ENCODE measurements at regions not wholly inside any gene's neighbourhood (a gene's known extent, or its start where the extent isn't known, plus 50 kb on each side); places are given as distances from the start of the nearest gene placed in this dataset.
"Not testable (repeated sequence)": the region's sequence is repeated elsewhere in the genome, so short reads cannot be mapped to it uniquely, and the experiment has no call there.

GRCh38 chr1:60274422-60275290, 201.1 kb upstream of the C1orf87 start:
- no peak for DNase-seq

GRCh38 chr1:60273185-60273584, 199.6 kb upstream of the C1orf87 start:
- DNase-seq: no peak

DNA sequence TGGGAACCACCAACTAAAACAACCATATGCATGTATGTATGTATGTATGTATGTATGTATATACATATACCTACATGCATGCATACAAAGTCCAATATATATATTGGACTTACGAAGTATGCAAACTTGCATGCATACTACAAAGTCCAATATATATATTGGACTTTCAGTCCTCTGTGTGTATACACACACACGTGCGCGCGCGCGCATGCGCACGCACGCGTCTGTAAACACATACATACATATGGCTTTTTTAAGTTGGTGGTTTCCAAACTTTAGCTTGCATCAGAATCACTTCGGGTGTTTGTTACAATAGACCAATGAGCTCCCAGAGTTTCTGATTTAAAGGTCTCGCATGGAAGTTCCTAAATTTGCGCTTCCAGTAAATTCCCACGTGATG, 197.5 kb upstream of the C1orf87 start:
- DNase-seq: no peak

DNA sequence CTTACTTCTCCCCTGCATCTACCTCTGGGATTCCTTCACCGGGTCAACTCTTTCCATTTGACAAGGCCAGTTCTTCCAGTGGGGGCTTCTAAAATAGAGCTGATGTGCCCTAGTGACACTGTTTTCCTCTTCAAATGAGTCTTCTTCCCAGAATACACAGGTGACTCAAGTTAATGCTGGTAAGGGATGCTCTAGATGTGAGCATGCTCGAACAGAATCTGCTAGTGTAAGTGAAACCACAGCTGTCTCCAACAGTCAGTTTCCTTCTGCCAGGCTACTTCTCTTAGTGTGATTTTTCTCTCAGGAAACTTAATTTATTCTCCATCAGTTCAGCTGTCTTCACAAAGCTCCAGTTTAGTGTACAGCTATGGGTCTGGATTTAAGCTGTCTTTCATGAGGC, 194.9 kb upstream of the C1orf87 start:
- no peak for DNase-seq

- DNase-seq: no peak
These were observed 192.3 kb upstream of the C1orf87 start for GRCh38 chr1:60265560-60266535.

DNA sequence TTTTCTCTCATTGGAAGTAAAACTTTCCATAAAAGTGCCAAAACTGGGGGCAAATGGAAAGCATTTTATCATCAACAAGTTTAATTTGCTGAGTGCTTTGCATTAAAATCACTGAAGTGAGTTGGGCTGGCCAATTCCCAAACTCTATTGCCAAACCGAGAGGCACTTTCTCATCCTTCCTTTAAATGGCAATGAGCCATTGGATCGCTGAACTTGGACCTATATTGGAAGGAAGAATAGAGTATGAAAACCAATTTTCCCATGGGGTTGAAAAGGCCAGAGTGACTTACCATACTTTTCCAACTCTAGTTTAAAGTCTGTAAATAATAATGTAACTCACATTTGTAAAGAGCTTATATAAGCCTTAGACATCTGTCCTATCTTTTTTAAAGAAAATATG, 189.1 kb upstream of the C1orf87 start:
- no peak for DNase-seq

DNA sequence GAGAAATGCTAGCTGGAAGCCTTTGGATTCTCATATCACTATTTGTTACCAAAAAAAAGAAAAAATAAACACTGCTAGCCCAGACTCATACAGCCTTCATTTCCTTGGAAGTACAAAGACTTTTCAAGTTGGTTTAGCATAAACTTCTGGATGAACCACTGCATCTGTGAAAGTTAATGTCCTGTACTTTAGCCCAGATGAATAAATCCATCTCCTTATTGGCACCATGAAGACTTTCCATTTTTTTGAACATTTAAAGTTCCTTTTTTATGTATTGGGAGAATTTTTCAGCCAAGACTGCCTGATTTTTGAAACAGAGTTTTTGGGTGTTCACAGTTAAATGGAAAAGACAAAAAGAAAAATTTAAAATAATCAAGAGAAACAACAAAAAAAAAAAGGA, 184.0 kb upstream of the C1orf87 start:
- DNase-seq: no peak

GRCh38 chr1:60255565-60255964, 182.0 kb upstream of the C1orf87 start:
- DNase-seq: no peak

DNA sequence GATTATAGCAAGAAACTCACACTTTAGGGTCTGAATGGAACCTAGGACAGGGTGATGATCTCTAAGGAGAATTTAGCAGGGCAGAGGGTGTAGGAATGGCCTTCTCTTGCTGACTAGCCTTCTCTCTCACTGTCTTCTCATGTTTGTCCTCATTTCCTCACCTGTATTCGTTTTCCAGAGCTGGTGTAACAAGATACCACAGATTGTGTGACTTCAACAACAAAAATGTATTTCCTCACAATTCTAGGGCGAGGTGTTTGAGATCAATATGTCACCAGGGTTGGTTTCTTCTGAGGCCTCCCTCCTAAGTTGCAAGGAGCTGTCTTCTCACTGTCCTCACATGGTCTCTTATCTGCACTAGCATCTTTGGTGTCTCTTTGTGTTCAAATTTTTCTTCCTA, 177.9 kb upstream of the C1orf87 start:
- DNase-seq: no peak

GRCh38 chr1:60247467-60247866, 173.9 kb upstream of the C1orf87 start:
- not testable (repeated sequence) for DNase-seq

DNA sequence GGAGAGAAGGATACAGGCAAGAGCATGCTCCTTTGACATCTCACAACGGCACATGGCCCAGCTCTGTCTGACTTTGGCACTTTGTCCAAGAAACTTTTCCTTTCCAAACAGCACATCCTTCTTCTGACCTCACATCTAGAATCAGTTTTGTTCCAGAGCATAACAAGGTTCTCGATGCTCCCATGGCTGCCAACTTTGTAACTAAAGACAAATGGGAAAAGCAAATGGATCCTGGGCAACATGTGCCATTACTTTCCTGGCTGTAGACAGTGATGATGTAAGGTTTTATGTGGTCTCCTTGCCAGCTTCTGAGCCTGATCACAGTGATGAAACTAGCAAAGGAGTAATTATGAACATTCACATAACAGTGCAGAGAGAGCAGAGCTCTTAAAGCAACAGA, 171.8 kb upstream of the C1orf87 start:
- DNase-seq: peak; percentile 14 to 35

GRCh38 chr1:60244906-60245305, 171.3 kb upstream of the C1orf87 start:
- DNase-seq: no peak

GRCh38 chr1:60235275-60235674, 161.7 kb upstream of the C1orf87 start:
- DNase-seq: no peak

GRCh38 chr1:60234776-60235175, 161.2 kb upstream of the C1orf87 start:
- no peak for DNase-seq

- DNase-seq: no peak
These were observed 156.3 kb upstream of the C1orf87 start for GRCh38 chr1:60229821-60230220.

DNA sequence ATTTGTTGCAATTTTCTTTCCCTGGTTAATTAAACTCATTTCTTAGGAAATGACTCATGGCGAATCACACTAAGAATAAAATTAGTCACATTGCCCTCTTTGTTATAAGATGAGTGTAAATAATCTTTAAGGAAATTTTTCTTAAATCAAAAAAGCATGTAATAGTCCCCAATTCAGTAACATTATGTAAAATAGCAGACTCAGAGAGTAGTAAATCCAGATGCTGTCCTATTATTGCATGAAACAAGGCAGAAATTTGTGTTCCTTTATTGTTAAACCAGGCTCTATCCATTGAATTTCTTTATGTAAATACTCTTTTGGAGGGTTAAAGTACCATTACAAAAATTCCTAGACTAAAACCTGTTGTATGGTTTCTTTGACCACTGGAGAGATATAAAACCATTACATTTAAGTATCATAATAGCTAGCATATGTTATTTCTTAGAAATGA, 154.5 kb upstream of the C1orf87 start:
- no peak for DNase-seq

DNA sequence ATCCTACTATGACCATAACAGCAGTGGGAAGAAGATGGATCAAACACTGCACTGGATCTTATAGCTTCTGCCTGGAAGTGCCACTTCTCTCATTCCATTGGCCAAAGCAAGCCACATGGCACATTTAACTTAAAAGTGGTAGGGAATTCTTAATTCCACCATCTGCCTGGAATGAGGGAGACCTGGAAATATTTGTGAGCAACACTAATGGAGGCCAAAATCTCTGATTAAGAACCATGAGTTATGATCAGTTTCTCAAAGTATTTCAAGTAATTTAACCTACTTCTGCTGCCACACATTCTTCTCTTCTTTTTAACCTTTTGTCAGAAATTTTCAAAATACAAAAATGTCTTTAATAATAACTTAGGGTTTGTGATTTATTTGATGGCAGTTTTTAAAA, 154.0 kb upstream of the C1orf87 start:
- DNase-seq: no peak

DNA sequence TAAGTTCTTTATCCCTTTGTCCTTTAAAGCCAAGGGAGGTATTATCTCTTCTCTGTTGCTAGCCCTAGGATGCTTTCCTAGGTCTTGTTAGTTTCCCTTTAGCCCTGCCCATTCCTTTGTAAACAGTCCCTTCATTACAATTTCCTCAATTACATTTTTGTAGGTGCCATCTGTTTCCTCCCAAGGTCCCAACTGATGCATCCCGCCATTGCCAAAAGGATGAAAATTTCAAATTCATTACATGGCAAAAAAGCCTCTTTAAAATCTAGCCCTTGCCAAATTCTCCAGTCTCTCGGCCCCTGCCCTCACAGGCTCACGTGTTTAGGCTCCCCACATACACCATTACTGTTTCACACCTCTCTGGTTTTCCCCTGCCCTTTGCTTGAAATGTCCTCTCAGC, 151.9 kb upstream of the C1orf87 start:
- no peak for DNase-seq

- no peak for DNase-seq
These were observed 151.0 kb upstream of the C1orf87 start for GRCh38 chr1:60224523-60224922.

GRCh38 chr1:60223158-60223557, 149.6 kb upstream of the C1orf87 start:
- DNase-seq: no peak

GRCh38 chr1:60222360-60223115, 149.0 kb upstream of the C1orf87 start:
- no peak for DNase-seq

DNA sequence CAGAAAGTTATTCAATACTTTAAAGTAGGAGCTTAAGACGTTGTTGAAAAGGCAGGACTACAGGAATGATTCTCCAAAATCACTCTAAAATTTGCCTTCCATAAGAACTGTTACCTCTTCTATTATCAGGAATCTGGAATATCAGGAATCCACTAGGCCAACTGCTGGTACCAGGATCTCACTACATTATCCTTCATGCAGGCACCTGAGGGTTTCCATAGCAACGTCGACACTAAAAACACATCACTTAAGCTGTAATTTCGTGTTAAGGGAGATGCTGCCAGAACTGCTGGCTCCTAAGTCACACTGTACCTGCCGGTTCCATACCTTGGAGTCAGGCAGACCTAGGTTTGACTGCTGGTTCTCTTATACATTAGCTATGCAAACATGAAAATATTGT, 139.7 kb upstream of the C1orf87 start:
- DNase-seq: no peak

All from right lung (tissue), 2 donors.